HepG2 (cell line): ENCODE measurements at regions not wholly inside any gene's neighbourhood (a gene's known extent, or its start where the extent isn't known, plus 50 kb on each side); places are given as distances from the start of the nearest gene placed in this dataset.

Experiments
- ATAC-seq: fragments of 200-7000 bp; cut with Tn5 transposase; 3 replicates; pipeline ENCODE4 v1.9.1; 2020; ENCODE audit warnings: mild to moderate bottlenecking, moderate library complexity
- BruUV-seq: library from RNA; stranded (reverse); fragments of 400-500 nt; replicated peaks from 2 replicates; lab custom pipeline; 2021; lab: Mats Ljungman, UMichigan
- CTCF ChIA-PET: fragments of 300-600 bp; formaldehyde crosslinking; extraction: SDS; loops from one replicate; lab custom pipeline; 2021; ENCODE audit warnings: low total read pairs, inconsistent platforms, low intra/inter-chr PET ratio; lab: Yijun Ruan, JAX
- POLR2A ChIA-PET: fragments of 350-600 bp; sonication (Branson Sonifier 250); formaldehyde crosslinking; loops from one replicate; lab custom pipeline; 2020; ENCODE audit warnings: antibody characterized with exemption, inconsistent platforms; lab: Yijun Ruan, JAX
- DNase-seq: peaks from one replicate; pipeline ENCODE4 v3.0.0-alpha.2; 2015; ENCODE audit warnings: low spot score
- FAIRE-seq: peaks from 3 replicates; lab custom pipeline; 2011; peaks lifted over from hg19 to GRCh38; lab: Jason Lieb, UNC
- H2AFZ ChIP-seq: one replicate; pipeline ENCODE4 v1.6.1; 2011; ENCODE audit warnings: low read length, inconsistent platforms
- H3K27ac ChIP-seq: fragments of 300-600 bp; 3 replicates; pipeline ENCODE4 v1.8.0; 2011; ENCODE audit warnings: mixed run types, mild to moderate bottlenecking, mixed read lengths, low read length, inconsistent platforms; ENCODE audit not compliant: insufficient read depth; ENCODE audit errors: extremely low read length
- H3K27me3 ChIP-seq, 2 experiments: fragments of 200-600 bp in 1 of 2; 2 replicates in 1 of 2; 3 replicates in 1 of 2; pipeline versions ENCODE4 v1.6.0 to v1.8.0; 2011; ENCODE audit warnings: low read length in 2 of 2, mild to moderate bottlenecking in 2 of 2, moderate library complexity in 2 of 2, inconsistent platforms in 1 of 2; ENCODE audit not compliant: insufficient read depth in 2 of 2, control insufficient read depth in 1 of 2
- H3K36me3 ChIP-seq, 2 experiments: fragments of 200-600 bp in 1 of 2; replicated peaks in 1 of 2; 2 replicates in 1 of 2; 3 replicates in 1 of 2; pipeline versions ENCODE4 v1.5.1 to v1.8.0; 2011; ENCODE audit warnings: low read length in 2 of 2, inconsistent platforms in 1 of 2; ENCODE audit not compliant: insufficient read depth in 2 of 2, control insufficient read depth in 1 of 2
- H3K4me1 ChIP-seq: 2 replicates; pipeline ENCODE4 v1.5.1; 2012; ENCODE audit warnings: low read length, inconsistent platforms; ENCODE audit not compliant: insufficient read depth
- H3K4me2 ChIP-seq: 2 replicates; pipeline ENCODE4 v1.6.0; 2011; ENCODE audit warnings: low read depth, low read length, inconsistent platforms
- H3K4me3 ChIP-seq, 3 experiments: fragments of 200-600 bp in 1 of 3; sonication (generic), shearing (Covaris generic) in 1 of 3; replicated peaks in 1 of 3; 2 replicates each; pipeline ENCODE4 v1.5.1; 2011 to 2016; ENCODE audit warnings: low read length in 3 of 3, inconsistent platforms in 2 of 3, low read depth in 2 of 3, mild to moderate bottlenecking in 2 of 3, control low read depth in 1 of 3, mixed read lengths in 1 of 3; ENCODE audit not compliant: insufficient read depth in 1 of 3
- H3K79me2 ChIP-seq: one replicate; pipeline ENCODE4 v1.6.1; 2011; ENCODE audit warnings: low read length, inconsistent platforms; ENCODE audit not compliant: insufficient read depth
- H3K9ac ChIP-seq: 2 replicates; pipeline ENCODE4 v1.6.0; 2011; ENCODE audit warnings: mild to moderate bottlenecking, low read depth, low read length, inconsistent platforms; ENCODE audit not compliant: insufficient read depth
- H3K9me3 ChIP-seq: 2 replicates; pipeline ENCODE4 v1.5.1; 2012; ENCODE audit warnings: mild to moderate bottlenecking, low read length
- H4K20me1 ChIP-seq: 2 replicates; pipeline ENCODE4 v1.6.0; 2011; ENCODE audit warnings: inconsistent platforms, mild to moderate bottlenecking, low read length, moderate library complexity; ENCODE audit not compliant: insufficient read depth
- ARHGAP35 ChIP-seq: sonication (generic); formaldehyde crosslinking; IDR thresholded peaks from 2 replicates; pipeline ENCODE4 v1.9.0; 2022; ENCODE audit warnings: mild to moderate bottlenecking, inconsistent platforms, moderate library complexity, missing genetic modification reagents, borderline replicate concordance
- ATF7 ChIP-seq, 2 experiments: fragments of 450-650 bp in 1 of 2; sonication (generic) in 1 of 2; formaldehyde crosslinking in 1 of 2; IDR thresholded peaks; 2 replicates each; pipeline versions ENCODE4 v1.4.0 to v1.6.1; 2016 to 2020; ENCODE audit warnings: antibody characterized with exemption in 1 of 2, mild to moderate bottlenecking in 1 of 2, missing genetic modification reagents in 1 of 2
- CREB3 ChIP-seq: sonication (generic); formaldehyde crosslinking; IDR thresholded peaks from 2 replicates; pipeline ENCODE4 v1.5.0; 2020; ENCODE audit warnings: missing genetic modification reagents
- GLMP ChIP-seq: sonication (generic); formaldehyde crosslinking; IDR thresholded peaks from 2 replicates; pipeline ENCODE4 v1.9.0; 2021; ENCODE audit warnings: missing genetic modification reagents, mild to moderate bottlenecking, borderline replicate concordance
- HDAC2 ChIP-seq: sonication (generic); formaldehyde crosslinking; IDR thresholded peaks from 2 replicates; pipeline ENCODE4 v1.4.0; 2020; ENCODE audit warnings: missing genetic modification reagents
- HOMEZ ChIP-seq: IDR thresholded peaks from 2 replicates; pipeline ENCODE4 v1.6.1; 2016; ENCODE audit warnings: low read depth
- IKZF1 ChIP-seq: fragments of 450-650 bp; IDR thresholded peaks from 2 replicates; pipeline ENCODE4 v1.7.1; 2016
- MNT ChIP-seq: fragments of 450-650 bp; IDR thresholded peaks from 2 replicates; pipeline ENCODE4 v1.6.1; 2016
- MTA3 ChIP-seq: sonication (generic); formaldehyde crosslinking; IDR thresholded peaks from 2 replicates; pipeline ENCODE4 v1.4.0; 2020; ENCODE audit warnings: missing genetic modification reagents
- MYC ChIP-seq: sonication (generic); formaldehyde crosslinking; IDR thresholded peaks from 2 replicates; pipeline ENCODE4 v1.9.0; 2021; ENCODE audit warnings: missing genetic modification reagents, borderline replicate concordance
- NFYC ChIP-seq: IDR thresholded peaks from 2 replicates; pipeline ENCODE4 v1.6.1; 2016; ENCODE audit warnings: missing genetic modification reagents, missing compliant biosample characterization
- SRF ChIP-seq: IDR thresholded peaks from 2 replicates; pipeline ENCODE4 v1.6.1; 2011; ENCODE audit warnings: mild to moderate bottlenecking, low read depth, low read length, moderate library complexity
- TBP ChIP-seq: sonication (generic); formaldehyde crosslinking; IDR thresholded peaks from 2 replicates; pipeline ENCODE4 v1.5.0; 2020; ENCODE audit warnings: missing genetic modification reagents
- ZBTB7B ChIP-seq: sonication (generic); formaldehyde crosslinking; IDR thresholded peaks from 2 replicates; pipeline ENCODE4 v1.4.0; 2020; ENCODE audit warnings: missing genetic modification reagents
- ZFAT ChIP-seq: sonication (generic); formaldehyde crosslinking; conservative IDR thresholded peaks from 2 replicates; pipeline ENCODE4 v1.8.1; 2023; ENCODE audit warnings: missing genetic modification reagents, inconsistent platforms
- ZFP1 ChIP-seq: IDR thresholded peaks from 2 replicates; pipeline ENCODE4 v1.6.1; 2016
- ZNF317 ChIP-seq: sonication (generic); formaldehyde crosslinking; IDR thresholded peaks from 2 replicates; pipeline ENCODE4 v1.5.0; 2020; ENCODE audit warnings: mild to moderate bottlenecking, missing genetic modification reagents
- ZNF326 ChIP-seq: sonication (generic); formaldehyde crosslinking; IDR thresholded peaks from 2 replicates; pipeline ENCODE4 v1.4.0; 2020; ENCODE audit warnings: missing genetic modification reagents, borderline replicate concordance
- ZNF441 ChIP-seq: sonication (generic); formaldehyde crosslinking; IDR thresholded peaks from 2 replicates; pipeline ENCODE4 v1.7.0; 2021; ENCODE audit warnings: missing genetic modification reagents, borderline replicate concordance
- ZSCAN22 ChIP-seq: sonication (generic); formaldehyde crosslinking; IDR thresholded peaks from 2 replicates; pipeline ENCODE4 v1.4.0; 2020; ENCODE audit warnings: mild to moderate bottlenecking, missing genetic modification reagents
- WGBS: methylation state at CpG from one replicate; pipeline ENCODE4 v1.1.6; 2017; ENCODE audit warnings: low lambda C conversion rate; 5-methylcytosine and 5-hydroxymethylcytosine counted together
- in situ Hi-C: cut with HindIII; loops from 2 replicates; pipeline ENCODE4 v1.10.0; 2017; ENCODE audit warnings: low pct_unique_long_range_greater_than_20kb; ENCODE audit not compliant: extremely low pct_ligation_motif_present
- intact Hi-C: fragments of 100-400 bp; cut with micrococcal nuclease; formaldehyde crosslinking; loops from one replicate; pipeline ENCODE4 v1.10.0; 2022; ENCODE audit not compliant: unreplicated experiment

GRCh38 chr14:55740649-55740989 is 160.6 kb downstream of the KTN1 start:
- Histone ChIP-seq H3K4me1 (peaks cover 3% of the 10 kb centered on the region; the same call in 1 of the 2 replicates), H3K4me3 (no peak overlapping the region), H3K9me3 (no peaks in the 10 kb centered on the region), H4K20me1 (no peaks in the 10 kb centered on the region), H3K79me2 (no peaks in the 10 kb centered on the region), H2AFZ (no peak overlapping the region), H3K9ac (no peak overlapping the region), H3K27ac (no peak overlapping the region), H3K36me3 (no peaks in the 10 kb centered on the region), H3K27me3 (0 out of 5 replicates have a peak, but pooled peaks cover 0 to 3% of the 10 kb centered on the region in 2 experiments), H3K4me2 (no peak overlapping the region)
- no peak for DNase-seq
- no TSS peak for BruUV-seq
- TF ChIP-seq NFYC (CRISPR knock-in tag) (no peak), MNT (no peak), MTA3 (no peak), IKZF1 (no peak), GLMP (no peak), ZNF441 (CRISPR knock-in tag) (no peak), HOMEZ (CRISPR knock-in tag) (no peak), ZNF317 (no peak), ZNF326 (no peak), MYC (CRISPR knock-in tag) (no peak), TBP (no peak), ATF7 (IDR thresholded peaks at IDR 0.05) (no peak), ATF7 (CRISPR knock-in tag; IDR thresholded peaks at IDR 0.05) (no peak), ZBTB7B (CRISPR knock-in tag) (no peak), SRF (no peak), CREB3 (CRISPR knock-in tag) (no peak), ZFAT (CRISPR knock-in tag) (no peak), ZSCAN22 (CRISPR knock-in tag) (no peak), ZFP1 (CRISPR knock-in tag) (no peak), ARHGAP35 (CRISPR knock-in tag) (no peak), HDAC2 (no peak)
- no peak for FAIRE-seq
- no CpG with 5 or more reads among the region's 3 CpGs for WGBS
- intact Hi-C loops (no loop called here), in situ Hi-C loops (no loop called here)
- no peak for ATAC-seq
- ChIA-PET POLR2A (no interaction called here), CTCF (no interaction called here)
